ENCODE measurements at regions not wholly inside any gene's neighbourhood (a gene's known extent, or its start where the extent isn't known, plus 50 kb on each side); places are given as distances from the start of the nearest gene placed in this dataset.

- H3K9ac ChIP-seq (ENCODE audit: low read length), result no peak overlapping the region
- H2AK5ac ChIP-seq (ENCODE audit: low read length, severe bottlenecking), result no peak overlapping the region
- no peaks in the 10 kb centered on the region for H3K4me1 ChIP-seq (ENCODE audit: control insufficient read depth, insufficient read depth, low read depth, low read length)
- H3K79me1 ChIP-seq (replicated peaks; ENCODE audit: low read length, poor library complexity, severe bottlenecking), result no peaks in the 10 kb centered on the region
- H3K14ac ChIP-seq (ENCODE audit: low read length in 2 of 2), result no peak overlapping the region
- no peak overlapping the region for H3K18ac ChIP-seq (ENCODE audit: low read depth in 1 of 2, low read length in 2 of 2)
- H3K4me3 ChIP-seq (ENCODE audit: insufficient read depth in 1 of 2, low read depth in 1 of 2, low read length in 2 of 2), result no peak overlapping the region
- H2AFZ ChIP-seq (ENCODE audit: low read depth, low read length), result no peak overlapping the region
- no peak overlapping the region for H4K8ac ChIP-seq (ENCODE audit: low read length)
- no peak overlapping the region for H2BK5ac ChIP-seq (ENCODE audit: low read depth, low read length, poor library complexity, severe bottlenecking)
- no peaks in the 10 kb centered on the region for H3K9me3 ChIP-seq (ENCODE audit: control insufficient read depth, low read length)
- no peak overlapping the region for H3K4me2 ChIP-seq (ENCODE audit: low read length, poor library complexity, severe bottlenecking)
- H2BK12ac ChIP-seq (ENCODE audit: low read length in 2 of 2), result no peak overlapping the region
- H2BK120ac ChIP-seq (ENCODE audit: low read depth, low read length), result no peak overlapping the region
- no peak overlapping the region for H3K27ac ChIP-seq (ENCODE audit: low read length, poor library complexity, severe bottlenecking)
- H3K27me3 ChIP-seq (ENCODE audit: control insufficient read depth in 1 of 2, insufficient read depth in 1 of 2, low read length in 2 of 2), result peaks cover 0 to 3% of the 10 kb centered on the region in 2 experiments
- no peaks in the 10 kb centered on the region for H3K36me3 ChIP-seq (ENCODE audit: control insufficient read depth in 1 of 2, insufficient read depth in 2 of 2, low read depth in 1 of 2, low read length in 2 of 2)
- H2BK15ac ChIP-seq (ENCODE audit: low read depth, poor library complexity, severe bottlenecking), result no peak overlapping the region
- no peak overlapping the region for H3K23ac ChIP-seq (ENCODE audit: low read length in 2 of 2)
- no peak overlapping the region for H4K91ac ChIP-seq (ENCODE audit: low read length)
- no peak overlapping the region for H3K4ac ChIP-seq (ENCODE audit: low read depth in 1 of 2, low read length in 2 of 2)
- no peak for DNase-seq
- 78% methylated on average over 7 of the region's 8 CpGs for WGBS
Measured at GRCh38 chr16:54473226-54473993, 186.8 kb upstream of the IRX3 start.

- no peak overlapping the region for H2AK5ac ChIP-seq (ENCODE audit: low read length, severe bottlenecking)
- H3K4me2 ChIP-seq (ENCODE audit: low read length, poor library complexity, severe bottlenecking), result no peak overlapping the region
- H3K9me3 ChIP-seq (ENCODE audit: control insufficient read depth, low read length), result peaks cover 29% of the 10 kb centered on the region
- no peak overlapping the region for H2BK120ac ChIP-seq (ENCODE audit: low read depth, low read length)
- no peak for DNase-seq
- no peak overlapping the region for H3K18ac ChIP-seq (ENCODE audit: low read depth in 1 of 2, low read length in 2 of 2)
- H3K4me3 ChIP-seq (ENCODE audit: insufficient read depth in 1 of 2, low read depth in 1 of 2, low read length in 2 of 2), result no peak overlapping the region
- H3K23ac ChIP-seq (ENCODE audit: low read length in 2 of 2), result no peak overlapping the region
- no peaks in the 10 kb centered on the region for H3K36me3 ChIP-seq (ENCODE audit: control insufficient read depth in 1 of 2, insufficient read depth in 2 of 2, low read depth in 1 of 2, low read length in 2 of 2)
- H2BK12ac ChIP-seq (ENCODE audit: low read length in 2 of 2), result no peak overlapping the region
- H4K91ac ChIP-seq (ENCODE audit: low read length), result no peak overlapping the region
- no peaks in the 10 kb centered on the region for H3K4me1 ChIP-seq (ENCODE audit: control insufficient read depth, insufficient read depth, low read depth, low read length)
- H3K4ac ChIP-seq (ENCODE audit: low read depth in 1 of 2, low read length in 2 of 2), result no peak overlapping the region
- no peaks in the 10 kb centered on the region for H3K79me1 ChIP-seq (replicated peaks; ENCODE audit: low read length, poor library complexity, severe bottlenecking)
- H3K27me3 ChIP-seq (ENCODE audit: control insufficient read depth in 1 of 2, insufficient read depth in 1 of 2, low read length in 2 of 2), result no peaks in the 10 kb centered on the region
- H3K14ac ChIP-seq (ENCODE audit: low read length in 2 of 2), result no peak overlapping the region
- H3K27ac ChIP-seq (ENCODE audit: low read length, poor library complexity, severe bottlenecking), result no peak overlapping the region
- WGBS, result 73% methylated on average over 1 of the region's 2 CpGs
- H2BK5ac ChIP-seq (ENCODE audit: low read depth, low read length, poor library complexity, severe bottlenecking), result no peak overlapping the region
- no peak overlapping the region for H2BK15ac ChIP-seq (ENCODE audit: low read depth, poor library complexity, severe bottlenecking)
- H4K8ac ChIP-seq (ENCODE audit: low read length), result no peak overlapping the region
- H2AFZ ChIP-seq (ENCODE audit: low read depth, low read length), result no peak overlapping the region
- no peak overlapping the region for H3K9ac ChIP-seq (ENCODE audit: low read length)
Measured at GRCh38 chr16:54467398-54467797, 180.8 kb upstream of the IRX3 start.

DNA sequence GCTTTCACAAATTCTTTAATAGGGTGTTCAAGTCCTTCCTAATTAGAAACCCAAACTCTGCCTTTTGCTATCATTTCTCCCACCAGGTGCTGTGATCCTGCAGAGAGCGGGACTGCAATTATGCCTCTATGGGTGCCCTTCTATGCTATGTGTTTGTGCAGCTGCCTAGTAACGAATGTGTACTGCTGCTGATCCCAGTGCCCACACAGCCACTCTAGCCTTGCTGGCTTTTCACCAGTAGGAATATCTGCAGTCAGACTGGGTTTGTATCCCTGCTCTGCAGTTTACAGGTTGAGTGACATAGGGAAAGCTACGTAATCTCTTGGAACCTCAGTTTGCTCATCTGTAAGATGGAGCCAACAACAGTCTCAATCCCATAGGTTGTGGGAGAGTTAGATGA lies 179.6 kb upstream of the IRX3 start:
- H4K91ac ChIP-seq (ENCODE audit: low read length), result no peak overlapping the region
- no peak overlapping the region for H2BK15ac ChIP-seq (ENCODE audit: low read depth, poor library complexity, severe bottlenecking)
- H3K27ac ChIP-seq (ENCODE audit: low read length, poor library complexity, severe bottlenecking), result no peak overlapping the region
- H2AFZ ChIP-seq (ENCODE audit: low read depth, low read length), result no peak overlapping the region
- no peak overlapping the region for H3K18ac ChIP-seq (ENCODE audit: low read depth in 1 of 2, low read length in 2 of 2)
- no peak overlapping the region for H3K4me2 ChIP-seq (ENCODE audit: low read length, poor library complexity, severe bottlenecking)
- no peaks in the 10 kb centered on the region for H3K79me1 ChIP-seq (replicated peaks; ENCODE audit: low read length, poor library complexity, severe bottlenecking)
- H3K27me3 ChIP-seq (ENCODE audit: control insufficient read depth in 1 of 2, insufficient read depth in 1 of 2, low read length in 2 of 2), result no peaks in the 10 kb centered on the region
- no peak overlapping the region for H4K8ac ChIP-seq (ENCODE audit: low read length)
- no peaks in the 10 kb centered on the region for H3K36me3 ChIP-seq (ENCODE audit: control insufficient read depth in 1 of 2, insufficient read depth in 2 of 2, low read depth in 1 of 2, low read length in 2 of 2)
- no peak for DNase-seq
- no peak overlapping the region for H3K4me3 ChIP-seq (ENCODE audit: insufficient read depth in 1 of 2, low read depth in 1 of 2, low read length in 2 of 2)
- peaks cover 29% of the 10 kb centered on the region for H3K9me3 ChIP-seq (ENCODE audit: control insufficient read depth, low read length)
- no peak overlapping the region for H3K4ac ChIP-seq (ENCODE audit: low read depth in 1 of 2, low read length in 2 of 2)
- no peak overlapping the region for H3K14ac ChIP-seq (ENCODE audit: low read length in 2 of 2)
- no peak overlapping the region for H2AK5ac ChIP-seq (ENCODE audit: low read length, severe bottlenecking)
- no peak overlapping the region for H3K23ac ChIP-seq (ENCODE audit: low read length in 2 of 2)
- H2BK120ac ChIP-seq (ENCODE audit: low read depth, low read length), result no peak overlapping the region
- 92% methylated on average over 3 of the region's 3 CpGs for WGBS
- no peak overlapping the region for H2BK5ac ChIP-seq (ENCODE audit: low read depth, low read length, poor library complexity, severe bottlenecking)
- H3K9ac ChIP-seq (ENCODE audit: low read length), result no peak overlapping the region
- no peaks in the 10 kb centered on the region for H3K4me1 ChIP-seq (ENCODE audit: control insufficient read depth, insufficient read depth, low read depth, low read length)
- H2BK12ac ChIP-seq (ENCODE audit: low read length in 2 of 2), result no peak overlapping the region

GRCh38 chr16:54465063-54465462 lies 178.5 kb upstream of the IRX3 start:
- Histone ChIP-seq H3K18ac (ENCODE audit: low read depth in 1 of 2, low read length in 2 of 2) (no peak overlapping the region), H3K4ac (ENCODE audit: low read depth in 1 of 2, low read length in 2 of 2) (no peak overlapping the region), H3K4me2 (ENCODE audit: low read length, poor library complexity, severe bottlenecking) (no peak overlapping the region), H3K4me3 (ENCODE audit: insufficient read depth in 1 of 2, low read depth in 1 of 2, low read length in 2 of 2) (no peak overlapping the region), H3K4me1 (ENCODE audit: control insufficient read depth, insufficient read depth, low read depth, low read length) (peaks cover 4% of the 10 kb centered on the region), H3K23ac (ENCODE audit: low read length in 2 of 2) (no peak overlapping the region), H2BK15ac (ENCODE audit: low read depth, poor library complexity, severe bottlenecking) (no peak overlapping the region), H3K9ac (ENCODE audit: low read length) (no peak overlapping the region), H4K91ac (ENCODE audit: low read length) (no peak overlapping the region), H3K14ac (ENCODE audit: low read length in 2 of 2) (no peak overlapping the region), H3K9me3 (ENCODE audit: control insufficient read depth, low read length) (peaks cover 29% of the 10 kb centered on the region), H2BK5ac (ENCODE audit: low read depth, low read length, poor library complexity, severe bottlenecking) (no peak overlapping the region), H2AK5ac (ENCODE audit: low read length, severe bottlenecking) (no peak overlapping the region), H2BK12ac (ENCODE audit: low read length in 2 of 2) (no peak overlapping the region), H4K8ac (ENCODE audit: low read length) (no peak overlapping the region), H3K79me1 (replicated peaks; ENCODE audit: low read length, poor library complexity, severe bottlenecking) (no peaks in the 10 kb centered on the region), H2BK120ac (ENCODE audit: low read depth, low read length) (no peak overlapping the region), H3K27me3 (ENCODE audit: control insufficient read depth in 1 of 2, insufficient read depth in 1 of 2, low read length in 2 of 2) (no peaks in the 10 kb centered on the region), H2AFZ (ENCODE audit: low read depth, low read length) (no peak overlapping the region), H3K27ac (ENCODE audit: low read length, poor library complexity, severe bottlenecking) (no peak overlapping the region), H3K36me3 (ENCODE audit: control insufficient read depth in 1 of 2, insufficient read depth in 2 of 2, low read depth in 1 of 2, low read length in 2 of 2) (no peaks in the 10 kb centered on the region)
- 97% methylated on average over 3 of the region's 4 CpGs for WGBS
- DNase-seq, result no peak
